HEK293 (cell line): ENCODE measurements at regions not wholly inside any gene's neighbourhood (a gene's known extent, or its start where the extent isn't known, plus 50 kb on each side); places are given as distances from the start of the nearest gene placed in this dataset.

Source experiments
- CTCF ChIA-PET: fragments of 350-600 bp; formaldehyde crosslinking; extraction: SDS; loops from one replicate; lab custom pipeline; 2021; ENCODE audit warnings: antibody characterized with exemption; lab: Yijun Ruan, JAX
- POLR2A ChIA-PET: fragments of 300-600 bp; formaldehyde crosslinking; extraction: SDS; loops from one replicate; lab custom pipeline; 2020; ENCODE audit warnings: antibody characterized with exemption, inconsistent platforms; lab: Yijun Ruan, JAX
- H3K27ac ChIP-seq: fragments of 200-500 bp; sonication (Bioruptor generic); 2 replicates; pipeline ENCODE4 v1.5.1; 2014; ENCODE audit warnings: low read depth, low read length, control low read depth, inconsistent platforms; ENCODE audit errors: extremely low read depth
- H3K36me3 ChIP-seq, 2 experiments: fragments of 200-500 bp in 1 of 2; sonication (Bioruptor generic) in 1 of 2; 1 replicate in 1 of 2; 2 replicates in 1 of 2; pipeline ENCODE4 v1.5.1; 2014 to 2017; ENCODE audit warnings: inconsistent platforms in 2 of 2, low read length in 2 of 2; ENCODE audit not compliant: control insufficient read depth in 2 of 2, insufficient read depth in 1 of 2
- H3K4me1 ChIP-seq: fragments of 200-500 bp; sonication (Bioruptor generic); 2 replicates; pipeline ENCODE4 v1.5.1; 2014; ENCODE audit warnings: mild to moderate bottlenecking, low read length, inconsistent platforms; ENCODE audit not compliant: control insufficient read depth, insufficient read depth
- H3K4me3 ChIP-seq: 2 replicates; pipeline ENCODE4 v1.5.1; 2011; ENCODE audit warnings: low read depth, mild to moderate bottlenecking, control low read depth, low read length, moderate library complexity
- H3K9me3 ChIP-seq: fragments of 200-500 bp; sonication (Bioruptor generic); 2 replicates; pipeline ENCODE4 v1.5.1; 2014; ENCODE audit warnings: low read depth, low read length, inconsistent platforms; ENCODE audit not compliant: control insufficient read depth, insufficient read depth
- BCL11A ChIP-seq: fragments of 450-650 bp; formaldehyde crosslinking; IDR thresholded peaks from 2 replicates; pipeline ENCODE4 v1.5.1; 2016; ENCODE audit warnings: low read depth, missing biosample characterization, missing genetic modification characterization
- BCL11B ChIP-seq: fragments of 450-650 bp; formaldehyde crosslinking; IDR thresholded peaks from 2 replicates; pipeline ENCODE4 v1.5.1; 2016; ENCODE audit warnings: low read depth, missing biosample characterization, missing genetic modification characterization
- HIC1 ChIP-seq: fragments of 450-650 bp; formaldehyde crosslinking; IDR thresholded peaks from 2 replicates; pipeline ENCODE4 v1.5.1; 2016; ENCODE audit warnings: missing biosample characterization, missing genetic modification characterization
- KLF1 ChIP-seq: fragments of 450-650 bp; formaldehyde crosslinking; IDR thresholded peaks from 2 replicates; pipeline ENCODE4 v1.5.1; 2016; ENCODE audit warnings: missing biosample characterization, missing genetic modification characterization
- MZF1 ChIP-seq: fragments of 450-650 bp; formaldehyde crosslinking; IDR thresholded peaks from 2 replicates; pipeline ENCODE4 v1.5.1; 2017; ENCODE audit warnings: missing biosample characterization, missing genetic modification characterization, borderline replicate concordance
- PRDM10 ChIP-seq: fragments of 450-650 bp; formaldehyde crosslinking; IDR thresholded peaks from 2 replicates; pipeline ENCODE4 v1.5.1; 2016; ENCODE audit warnings: missing biosample characterization, missing genetic modification characterization
- SP7 ChIP-seq: fragments of 450-650 bp; formaldehyde crosslinking; IDR thresholded peaks from 2 replicates; pipeline ENCODE4 v1.5.1; 2016; ENCODE audit warnings: missing biosample characterization, missing genetic modification characterization
- ZBTB17 ChIP-seq: fragments of 450-650 bp; formaldehyde crosslinking; IDR thresholded peaks from 2 replicates; pipeline ENCODE4 v1.5.1; 2016; ENCODE audit warnings: missing biosample characterization, missing genetic modification characterization
- ZBTB49 ChIP-seq: fragments of 450-650 bp; formaldehyde crosslinking; IDR thresholded peaks from 2 replicates; pipeline ENCODE4 v1.5.1; 2016; ENCODE audit warnings: missing biosample characterization, missing genetic modification characterization, low read depth
- ZNF169 ChIP-seq: fragments of 450-650 bp; formaldehyde crosslinking; IDR thresholded peaks from 2 replicates; pipeline ENCODE4 v1.5.1; 2016; ENCODE audit warnings: missing biosample characterization, missing genetic modification characterization
- ZNF335 ChIP-seq: fragments of 450-650 bp; formaldehyde crosslinking; conservative IDR thresholded peaks from 2 replicates; pipeline ENCODE4 v1.5.1; 2016; ENCODE audit warnings: missing biosample characterization, missing genetic modification characterization
- ZNF404 ChIP-seq: fragments of 450-650 bp; formaldehyde crosslinking; IDR thresholded peaks from 2 replicates; pipeline ENCODE4 v1.5.1; 2017; ENCODE audit warnings: missing biosample characterization, missing genetic modification characterization
- ZNF596 ChIP-seq: fragments of 450-650 bp; IDR thresholded peaks from 2 replicates; pipeline ENCODE4 v1.5.0; 2018; ENCODE audit warnings: missing biosample characterization, mild to moderate bottlenecking, missing genetic modification characterization, moderate library complexity
- ZNF600 ChIP-seq: fragments of 450-650 bp; formaldehyde crosslinking; IDR thresholded peaks from 2 replicates; pipeline ENCODE4 v1.5.1; 2016; ENCODE audit warnings: missing biosample characterization, missing genetic modification characterization
- ZNF664 ChIP-seq: fragments of 450-650 bp; formaldehyde crosslinking; IDR thresholded peaks from 2 replicates; pipeline ENCODE4 v1.5.1; 2016; ENCODE audit warnings: missing biosample characterization, missing genetic modification characterization
- ZNF670 ChIP-seq: fragments of 450-650 bp; formaldehyde crosslinking; IDR thresholded peaks from 2 replicates; pipeline ENCODE4 v1.5.1; 2016; ENCODE audit warnings: missing biosample characterization, missing genetic modification characterization, low read depth
- ZNF768 ChIP-seq: fragments of 450-650 bp; formaldehyde crosslinking; IDR thresholded peaks from 2 replicates; pipeline ENCODE4 v1.5.1; 2018; ENCODE audit warnings: missing biosample characterization, mild to moderate bottlenecking, missing genetic modification characterization
- ZNF792 ChIP-seq: fragments of 450-650 bp; formaldehyde crosslinking; IDR thresholded peaks from 2 replicates; pipeline ENCODE4 v1.5.1; 2016; ENCODE audit warnings: missing biosample characterization, missing genetic modification characterization
- ZNF837 ChIP-seq: fragments of 450-650 bp; formaldehyde crosslinking; IDR thresholded peaks from 2 replicates; pipeline ENCODE4 v1.5.1; 2016; ENCODE audit warnings: missing biosample characterization, missing genetic modification characterization

GRCh38 chr12:89138048-89138852 is 214.1 kb downstream of the DUSP6 start (continued):
- no peak for TF ChIP-seq ZNF404 (tag by site-specific recombination)
- TF ChIP-seq MZF1 = peak; percentile 50; the same call in 1 of the 2 replicates
- TF ChIP-seq ZNF169 (tag by site-specific recombination) = no peak
- no peak for TF ChIP-seq ZNF768
- 0 out of 2 replicates have a peak, but pooled peaks have one; percentile 48 for TF ChIP-seq BCL11A
- no peak for TF ChIP-seq ZBTB49 (tag by site-specific recombination)
- TF ChIP-seq ZNF670 (tag by site-specific recombination) = no peak

- ChIA-PET CTCF (no interaction called here), POLR2A (no interaction called here)
- Histone ChIP-seq H3K27ac (no peak overlapping the region), H3K36me3 (no peaks in the 10 kb centered on the region), H3K9me3 (no peaks in the 10 kb centered on the region), H3K4me3 (no peak overlapping the region), H3K4me1 (peaks cover 13% of the 10 kb centered on the region)
- TF ChIP-seq ZNF600 (tag by site-specific recombination) = no peak
- no peak for TF ChIP-seq BCL11B
- TF ChIP-seq ZNF792 = no peak
- no peak for TF ChIP-seq ZNF664 (tag by site-specific recombination)
- no peak for TF ChIP-seq ZNF335 (tag by site-specific recombination)
- no peak for TF ChIP-seq PRDM10 (tag by site-specific recombination)
- no peak for TF ChIP-seq ZNF596 (tag by site-specific recombination)
- TF ChIP-seq SP7 (tag by site-specific recombination) = no peak
- no peak for TF ChIP-seq ZBTB17 (tag by site-specific recombination)
- no peak for TF ChIP-seq HIC1 (tag by site-specific recombination)
- TF ChIP-seq KLF1 = no peak
- TF ChIP-seq ZNF837 (tag by site-specific recombination) = no peak
Observed at GRCh38 chr12:89135976-89136634, 216.2 kb downstream of the DUSP6 start.
